KMS-11 (cell line): ENCODE measurements at regions not wholly inside any gene's neighbourhood (a gene's known extent, or its start where the extent isn't known, plus 50 kb on each side); places are given as distances from the start of the nearest gene placed in this dataset.

Experiments
- H2AFZ ChIP-seq: fragments of 200-600 bp; sonication (generic); 2 replicates; pipeline ENCODE4 v1.6.1; 2016; ENCODE audit warnings: antibody characterized with exemption, mixed run types, low read depth
- H3K27ac ChIP-seq: fragments of 200-600 bp; sonication (generic); 2 replicates; pipeline ENCODE4 v1.6.1; 2016; ENCODE audit warnings: mild to moderate bottlenecking, mixed run types
- H3K27me3 ChIP-seq: fragments of 200-600 bp; sonication (generic); 2 replicates; pipeline ENCODE4 v1.6.1; 2017; ENCODE audit warnings: mild to moderate bottlenecking, low read depth, mixed run types, moderate library complexity; ENCODE audit not compliant: insufficient read depth
- H3K36me3 ChIP-seq: fragments of 200-600 bp; sonication (generic); 2 replicates; pipeline ENCODE4 v1.6.1; 2017; ENCODE audit warnings: mild to moderate bottlenecking, mixed run types; ENCODE audit not compliant: insufficient read depth
- H3K4me1 ChIP-seq: fragments of 200-600 bp; sonication (generic); 2 replicates; pipeline ENCODE4 v1.6.1; 2016; ENCODE audit warnings: mild to moderate bottlenecking, low read depth, mixed run types; ENCODE audit not compliant: poor library complexity, severe bottlenecking
- H3K4me2 ChIP-seq: fragments of 200-600 bp; sonication (generic); 2 replicates; pipeline ENCODE4 v1.7.0; 2016; ENCODE audit warnings: mild to moderate bottlenecking, mixed run types
- H3K4me3 ChIP-seq: fragments of 200-600 bp; sonication (generic); IDR thresholded peaks from 2 replicates; pipeline ENCODE4 v1.6.1; 2017; ENCODE audit warnings: low read depth, low read length, mixed read lengths; ENCODE audit not compliant: insufficient read depth
- H3K79me2 ChIP-seq: fragments of 200-600 bp; sonication (generic); 2 replicates; pipeline ENCODE4 v1.6.1; 2016; ENCODE audit warnings: low read depth, mixed run types; ENCODE audit not compliant: insufficient read depth
- H3K9ac ChIP-seq: fragments of 200-600 bp; sonication (generic); 2 replicates; pipeline ENCODE4 v1.6.1; 2016; ENCODE audit warnings: mild to moderate bottlenecking, mixed run types
- H4K20me1 ChIP-seq: fragments of 200-600 bp; sonication (generic); 2 replicates; pipeline ENCODE4 v1.6.1; 2016; ENCODE audit warnings: mild to moderate bottlenecking, mixed run types; ENCODE audit not compliant: insufficient read depth
- CTCF ChIP-seq: fragments of 200-600 bp; sonication (generic); conservative IDR thresholded peaks from 2 replicates; pipeline ENCODE4 v1.6.1; 2017; ENCODE audit warnings: low read depth, mild to moderate bottlenecking, antibody characterized with exemption, low read length, moderate library complexity, mixed read lengths

DNA sequence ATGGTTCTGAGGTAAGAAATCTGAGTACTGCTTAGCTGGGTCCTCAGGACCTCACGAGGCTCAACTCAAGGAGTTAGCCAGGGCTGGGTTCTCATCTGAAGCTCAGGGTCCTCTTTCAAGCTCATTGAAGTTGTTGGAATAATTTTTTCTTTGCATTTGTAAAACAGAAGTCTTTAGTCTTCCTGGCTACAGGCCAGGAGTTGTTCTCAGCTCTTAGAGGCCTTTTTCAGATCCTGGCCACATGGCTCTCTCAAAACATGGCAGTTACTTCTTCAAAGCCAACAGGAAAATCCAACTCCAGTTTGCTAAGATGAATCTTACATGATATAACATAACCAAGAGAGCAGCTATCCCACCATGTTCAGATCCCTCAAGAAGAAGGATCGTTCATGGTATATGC, 92.3 kb upstream of the CHODL start:
- Histone ChIP-seq H4K20me1 (no peaks in the 10 kb centered on the region), H3K79me2 (no peaks in the 10 kb centered on the region), H2AFZ (peak overlapping the region; percentile 82; the same call in 1 of the 2 replicates), H3K9ac (peak overlapping the region; percentile 25; the same call in 1 of the 2 replicates), H3K27me3 (no peaks in the 10 kb centered on the region), H3K4me1 (peaks cover 63% of the 10 kb centered on the region), H3K36me3 (no peaks in the 10 kb centered on the region), H3K4me3 (no peak overlapping the region), H3K27ac (peak overlapping the region; percentile 56), H3K4me2 (peak overlapping the region; percentile 80)
- TF ChIP-seq CTCF: no peak

DNA sequence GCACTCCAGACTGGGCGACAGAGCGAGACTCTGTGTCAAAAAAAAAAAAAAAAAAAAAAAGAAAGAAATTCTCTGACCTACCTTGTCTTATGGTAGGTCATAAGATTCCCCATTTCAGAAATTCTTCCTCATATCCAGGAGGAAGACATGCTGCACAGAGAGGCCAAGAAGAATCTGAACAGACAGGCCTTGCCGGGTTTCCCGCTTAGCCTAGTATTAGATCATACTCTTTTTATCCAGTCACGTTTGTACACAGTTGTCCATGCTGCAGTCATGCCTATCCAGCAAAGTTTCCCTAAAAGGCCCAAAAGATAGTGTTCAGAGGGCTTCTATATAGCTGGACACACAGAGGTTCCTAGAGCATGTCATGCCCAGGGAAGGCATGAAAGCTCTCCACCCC, 93.6 kb upstream of the CHODL start:
- Histone ChIP-seq H3K4me3 (no peak overlapping the region), H3K4me1 (peaks cover 49% of the 10 kb centered on the region), H3K36me3 (no peaks in the 10 kb centered on the region), H3K27me3 (no peaks in the 10 kb centered on the region), H3K4me2 (no peak overlapping the region; the same call in 1 of the 2 replicates), H3K79me2 (no peaks in the 10 kb centered on the region), H3K27ac (no peak overlapping the region), H3K9ac (no peak overlapping the region), H4K20me1 (no peaks in the 10 kb centered on the region), H2AFZ (no peak overlapping the region)
- no peak for TF ChIP-seq CTCF

DNA sequence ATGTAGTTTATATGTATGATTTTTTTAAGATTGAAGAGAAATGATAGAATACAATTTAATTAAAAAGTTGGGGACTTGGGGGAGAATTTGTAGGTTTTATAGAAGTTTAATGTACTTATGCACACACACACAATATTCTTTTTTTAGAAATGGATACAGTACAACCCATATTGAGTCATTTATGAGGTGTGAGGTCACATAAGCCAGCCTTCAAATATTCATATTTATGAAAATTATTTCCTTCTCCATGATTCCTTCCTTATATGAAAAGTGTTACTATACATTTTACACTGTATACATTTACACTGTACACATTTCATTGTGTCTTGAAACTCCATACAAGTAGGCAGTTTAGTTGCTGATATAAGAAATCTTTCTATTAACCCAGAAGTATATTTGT, 96.2 kb upstream of the CHODL start:
- no peak overlapping the region for H3K4me2 ChIP-seq
- H4K20me1 ChIP-seq: no peaks in the 10 kb centered on the region
- H3K4me1 ChIP-seq: peaks cover 23% of the 10 kb centered on the region
- no peaks in the 10 kb centered on the region for H3K79me2 ChIP-seq
- no peak overlapping the region for H3K4me3 ChIP-seq
- no peaks in the 10 kb centered on the region for H3K27me3 ChIP-seq
- H3K36me3 ChIP-seq: no peaks in the 10 kb centered on the region
- no peak overlapping the region for H3K9ac ChIP-seq
- TF ChIP-seq CTCF: no peak
- no peak overlapping the region for H2AFZ ChIP-seq
- H3K27ac ChIP-seq: no peak overlapping the region

DNA sequence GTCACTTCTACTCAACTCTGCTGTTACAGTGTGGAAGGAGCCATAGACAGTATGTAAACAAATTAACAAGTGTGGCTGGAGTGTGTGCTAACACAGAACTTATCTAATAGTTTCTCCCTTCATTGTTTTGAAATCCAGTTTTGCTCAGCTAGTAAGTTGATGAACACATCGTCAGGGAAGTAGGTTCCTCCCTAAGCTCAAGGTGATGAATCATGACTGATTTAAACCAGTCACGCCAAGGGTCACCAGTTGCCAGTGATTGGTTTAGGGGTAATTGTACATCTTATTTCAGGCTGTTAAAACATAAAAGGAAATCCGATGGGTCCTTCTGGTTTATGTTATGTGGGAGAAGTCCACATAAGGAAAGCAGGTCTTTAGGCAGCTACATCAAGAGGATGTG, 97.0 kb upstream of the CHODL start:
- H2AFZ ChIP-seq: no peak overlapping the region
- no peaks in the 10 kb centered on the region for H3K36me3 ChIP-seq
- no peaks in the 10 kb centered on the region for H4K20me1 ChIP-seq
- peaks cover 16% of the 10 kb centered on the region for H3K4me1 ChIP-seq
- no peaks in the 10 kb centered on the region for H3K27me3 ChIP-seq
- H3K79me2 ChIP-seq: no peaks in the 10 kb centered on the region
- no peak overlapping the region for H3K4me3 ChIP-seq
- H3K9ac ChIP-seq: no peak overlapping the region
- no peak overlapping the region for H3K27ac ChIP-seq
- no peak overlapping the region for H3K4me2 ChIP-seq
- TF ChIP-seq CTCF: no peak
